GM18519 (cell line): ENCODE measurements at regions not wholly inside any gene's neighbourhood (a gene's known extent, or its start where the extent isn't known, plus 50 kb on each side); places are given as distances from the start of the nearest gene placed in this dataset.

Source experiments
- ATAC-seq: cut with Tn5 transposase; IDR thresholded peaks from one replicate; pipeline ENCODE4 v1.9.1; 2021; ENCODE audit warnings: mild to moderate bottlenecking, moderate library complexity; ENCODE audit not compliant: unreplicated experiment, low FRiP score

DNA sequence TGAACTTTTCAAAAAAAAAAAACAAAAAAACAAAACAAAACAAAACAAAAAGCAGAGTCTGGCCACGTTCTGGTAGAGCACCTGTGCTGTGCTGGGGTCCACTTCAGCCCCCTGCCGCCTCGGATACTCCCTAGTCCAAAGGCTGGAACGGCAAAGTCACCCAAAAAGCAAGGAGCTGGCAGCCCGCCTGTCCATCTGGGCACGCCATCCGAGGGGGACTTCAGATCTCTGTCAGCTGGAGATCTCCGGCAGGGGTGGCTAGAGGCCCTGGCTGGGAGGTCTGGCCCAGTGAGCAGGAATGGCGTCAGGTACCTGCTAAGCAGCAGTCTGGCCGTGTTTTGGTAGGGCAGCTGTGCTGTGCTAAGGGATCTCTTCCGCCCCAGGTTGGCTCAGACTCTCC lies 152.3 kb upstream of the ZNF516 start:
- ATAC-seq, result no peak

DNA sequence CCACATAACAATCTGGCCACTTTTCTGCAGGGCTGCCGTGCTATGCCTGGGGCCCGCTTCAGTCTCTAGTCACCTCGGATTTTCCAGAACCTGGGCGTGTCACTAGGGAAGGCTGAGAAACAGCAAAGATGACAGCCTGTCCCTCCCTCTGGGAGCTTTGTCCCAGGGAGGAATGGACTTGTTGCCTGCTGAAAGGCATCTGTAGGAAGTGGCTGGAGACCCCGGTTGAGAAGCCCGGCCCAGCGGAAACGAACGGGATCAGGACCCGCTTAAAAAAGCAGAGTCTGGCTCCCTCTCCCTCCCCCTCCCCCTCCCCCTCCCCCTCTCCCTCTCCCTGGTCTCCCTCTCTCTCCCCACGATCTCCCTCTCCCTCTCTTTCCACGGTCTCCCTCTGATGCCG lies 149.5 kb upstream of the ZNF516 start:
- ATAC-seq, result no peak

GRCh38 chr18:76643996-76644395 lies 149.0 kb upstream of the ZNF516 start:
- no peak for ATAC-seq

- no peak for ATAC-seq
These were observed 148.2 kb upstream of the ZNF516 start for GRCh38 chr18:76643199-76643598.

- ATAC-seq, result no peak
These were observed 145.4 kb upstream of the ZNF516 start for GRCh38 chr18:76640438-76640837.

DNA sequence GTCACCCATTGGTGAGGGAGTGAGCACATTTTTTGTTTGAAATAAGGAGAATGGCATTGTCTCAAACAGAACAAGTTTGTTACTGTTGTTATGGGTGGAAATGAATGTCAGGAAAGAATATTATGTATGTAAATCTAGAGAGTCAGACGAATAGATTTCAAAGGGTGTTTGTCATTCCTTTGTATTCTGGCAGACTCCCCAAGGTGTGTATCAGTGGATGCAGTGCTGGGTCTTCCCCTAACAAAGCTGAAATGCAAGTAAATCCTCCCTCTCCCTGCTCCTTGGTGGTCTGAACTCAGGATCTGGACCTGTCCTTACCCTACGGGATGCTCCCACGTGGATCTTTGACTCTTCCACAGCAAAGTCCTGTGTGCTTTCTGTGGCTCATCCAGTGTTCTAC lies 139.5 kb upstream of the ZNF516 start:
- ATAC-seq, result no peak

- ATAC-seq, result no peak
These were observed 138.7 kb upstream of the ZNF516 start for GRCh38 chr18:76633588-76634269.

DNA sequence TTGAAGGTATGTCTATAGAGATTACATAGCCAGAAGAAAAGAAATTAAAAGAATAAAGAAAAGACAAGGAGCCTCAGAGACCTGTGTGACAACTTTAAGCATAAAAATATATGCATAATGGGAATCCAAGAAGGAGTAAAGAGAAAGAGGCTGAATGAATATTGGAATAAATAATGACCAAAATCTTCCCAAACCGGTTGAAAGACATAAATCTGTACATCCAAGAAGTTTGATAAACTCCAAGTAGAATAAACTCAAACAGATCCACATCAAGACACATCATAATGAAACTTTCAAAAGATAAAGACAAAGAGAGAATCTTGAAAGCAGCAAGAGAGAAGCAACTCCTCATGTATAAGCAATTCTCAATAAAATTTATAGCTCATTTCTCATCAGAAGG lies 132.4 kb upstream of the ZNF516 start:
- ATAC-seq, result no peak

DNA sequence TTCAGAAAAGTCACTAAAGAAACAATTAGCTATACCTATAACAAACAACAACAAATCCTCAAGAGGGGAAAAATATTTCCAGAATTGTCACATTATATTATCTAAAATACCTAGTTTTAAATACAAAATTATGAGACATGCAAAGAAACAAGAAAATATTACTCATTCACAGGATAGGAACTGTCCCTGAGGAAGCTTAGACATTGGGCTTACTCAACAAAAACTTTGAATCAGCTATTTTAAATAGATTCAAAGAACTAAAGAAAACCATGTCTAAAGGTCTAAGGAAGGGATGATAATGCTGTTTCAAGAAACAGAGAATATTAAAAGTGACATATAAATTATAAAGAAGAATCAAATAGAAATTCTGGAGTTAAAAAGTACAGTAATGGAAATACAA lies 131.9 kb upstream of the ZNF516 start:
- no peak for ATAC-seq

GRCh38 chr18:76622651-76623050 lies 127.6 kb upstream of the ZNF516 start:
- ATAC-seq, result no peak

GRCh38 chr18:76621782-76622495 lies 126.9 kb upstream of the ZNF516 start:
- ATAC-seq, result no peak

- ATAC-seq, result no peak
These were observed 126.2 kb upstream of the ZNF516 start for GRCh38 chr18:76621226-76621625.

GRCh38 chr18:76620321-76621170 lies 125.5 kb upstream of the ZNF516 start:
- peak; percentile 90 for ATAC-seq

GRCh38 chr18:76619621-76620315 lies 124.7 kb upstream of the ZNF516 start:
- ATAC-seq, result peak; percentile 24

- ATAC-seq, result no peak
These were observed 124.2 kb upstream of the ZNF516 start for GRCh38 chr18:76619261-76619620.

DNA sequence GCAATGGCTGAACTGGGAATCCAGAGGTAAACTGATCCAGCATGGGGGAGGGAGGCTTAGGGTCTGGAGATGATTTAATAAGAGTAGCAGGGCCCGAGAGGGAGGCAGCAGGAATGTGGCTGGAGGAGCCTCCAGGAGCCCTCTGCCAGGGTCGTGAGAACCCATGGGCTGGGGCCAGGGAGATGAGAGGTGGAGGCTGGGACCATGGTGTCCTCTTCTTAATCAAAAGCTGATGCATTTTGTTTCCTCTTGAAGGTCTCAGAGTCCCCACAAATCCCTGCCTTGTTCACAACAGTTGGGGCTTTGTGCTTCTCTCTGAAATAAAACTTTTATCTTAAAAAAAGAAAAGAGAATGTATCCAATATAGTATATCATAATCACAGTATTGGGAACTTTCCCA lies 123.7 kb upstream of the ZNF516 start:
- ATAC-seq, result no peak

DNA sequence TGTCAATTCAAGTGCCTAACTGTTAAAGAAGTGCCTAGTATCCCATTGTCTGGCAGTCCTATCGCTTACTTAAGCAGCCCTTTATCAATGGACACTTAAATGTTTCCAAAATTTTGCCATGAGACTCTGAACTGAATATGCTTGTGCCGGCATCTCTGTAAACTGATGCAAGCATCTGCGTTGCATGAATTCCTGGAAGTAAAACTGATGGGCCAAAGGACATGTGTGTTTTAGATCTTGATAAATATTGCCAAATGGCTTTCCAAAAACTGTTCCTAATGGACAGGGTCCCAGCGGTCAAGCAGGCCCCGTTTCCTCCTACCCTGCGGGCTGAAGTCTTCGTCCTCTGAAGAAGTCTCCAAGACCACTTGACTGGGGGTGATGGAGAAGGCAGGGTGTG lies 121.3 kb upstream of the ZNF516 start:
- ATAC-seq, result no peak

- ATAC-seq, result no peak
These were observed 120.2 kb upstream of the ZNF516 start for GRCh38 chr18:76615065-76615733.

DNA sequence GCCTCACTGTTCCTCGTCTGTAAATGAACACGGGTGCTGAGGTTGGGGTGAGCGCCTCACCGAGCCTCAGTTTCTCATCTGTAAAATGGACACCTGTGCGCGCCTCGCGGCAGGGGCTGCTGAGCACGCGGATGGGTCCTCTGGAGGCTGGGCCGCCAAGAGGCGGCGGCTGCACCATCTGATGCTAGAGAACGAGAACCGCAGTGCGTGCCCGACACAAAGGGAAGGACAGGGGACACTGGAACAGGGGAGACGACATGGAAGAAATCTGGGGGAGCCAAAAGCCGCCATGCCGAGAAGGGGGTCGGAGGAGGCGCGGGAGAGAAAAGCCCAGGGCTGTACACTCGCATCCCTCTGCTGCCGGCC lies 118.7 kb upstream of the ZNF516 start:
- no peak for ATAC-seq

- ATAC-seq, result no peak
These were observed 118.2 kb upstream of the ZNF516 start for GRCh38 chr18:76613053-76613754.
